ENCODE measurements at regions not wholly inside any gene's neighbourhood (a gene's known extent, or its start where the extent isn't known, plus 50 kb on each side); places are given as distances from the start of the nearest gene placed in this dataset.
A peak's percentile ranks its signal among the peaks of the same experiment; 100 is the strongest.

DNA sequence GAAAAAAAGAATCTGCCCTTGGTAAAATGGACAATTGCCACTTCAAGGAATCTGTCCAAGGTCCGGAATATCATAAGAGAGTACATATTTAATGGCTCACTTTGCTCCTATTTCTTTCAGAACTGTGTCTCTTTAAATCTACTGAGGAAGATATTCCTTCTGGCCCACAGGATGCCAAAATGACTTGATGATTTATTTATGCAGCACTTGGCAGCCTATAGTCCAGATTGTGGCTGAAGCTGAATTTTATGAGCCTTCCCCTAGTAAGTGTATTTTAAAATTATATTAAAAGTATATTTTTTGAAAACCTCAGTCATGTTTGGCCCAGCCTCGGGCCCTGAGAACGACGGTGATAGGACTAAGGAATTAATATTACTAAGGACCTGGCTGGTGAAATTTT is 465.1 kb upstream of the HNRNPA3 start (continued):
- TF ChIP-seq PRDM15 (CRISPR knock-in tag; IDR thresholded peaks at IDR 0.05) (no peak), TEAD1 (CRISPR knock-in tag; IDR thresholded peaks at IDR 0.05) (no peak), ZNF532 (CRISPR knock-in tag; IDR thresholded peaks at IDR 0.05; ENCODE audit: borderline replicate concordance) (no peak)

DNA sequence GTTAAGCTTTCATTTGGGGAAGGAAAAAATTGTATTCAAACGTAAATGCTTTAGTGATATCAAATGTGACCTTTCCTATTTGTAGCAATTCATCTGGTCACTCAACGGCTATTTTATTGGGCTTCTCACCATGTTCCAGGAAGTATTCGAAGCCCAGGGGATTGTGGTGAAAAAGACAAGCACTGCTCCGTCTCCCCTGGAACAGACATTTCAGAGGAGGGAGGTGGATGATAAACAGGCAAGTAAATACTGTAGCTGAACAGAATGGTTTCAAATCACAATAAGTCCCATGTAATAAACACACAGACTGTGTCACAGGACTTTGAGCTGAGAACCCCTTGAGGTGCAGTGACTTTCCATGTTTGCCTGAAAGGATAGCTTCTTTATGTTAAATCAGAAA is 464.7 kb upstream of the HNRNPA3 start:
- H3K27me3 Mint-ChIP-seq (ENCODE audit: low read depth) = no peaks in the 10 kb centered on the region
- 0 out of 2 replicates have a peak overlapping the region, but pooled peaks have one; percentile 29 for H3K27ac Mint-ChIP-seq
- ATAC-seq = no peak
- no peak overlapping the region for H3K4me3 Mint-ChIP-seq
- CTCF ChIA-PET = interaction anchor here (0.9 to 2.3 kb wide), 2 partner anchors 67 to 94 kb away, joined by 3 to 13 read pairs; no protein-coding TSS in a partner anchor
- H3K4me1 Mint-ChIP-seq = peaks cover 81% of the 10 kb centered on the region
- H3K36me3 Mint-ChIP-seq = no peaks in the 10 kb centered on the region
- TF ChIP-seq TEAD4 (CRISPR knock-in tag; IDR thresholded peaks at IDR 0.05) (no peak), NFE2L1 (CRISPR knock-in tag; IDR thresholded peaks at IDR 0.05) (no peak), NR3C1 (CRISPR knock-in tag; conservative IDR thresholded peaks at IDR 0.05; ENCODE audit: low read depth) (no peak), USF2 (CRISPR knock-in tag; IDR thresholded peaks at IDR 0.05) (no peak), GTF2I (CRISPR knock-in tag; conservative IDR thresholded peaks at IDR 0.05) (no peak), RORB (CRISPR knock-in tag; IDR thresholded peaks at IDR 0.05) (no peak), OVOL2 (CRISPR knock-in tag; IDR thresholded peaks at IDR 0.05; ENCODE audit: borderline replicate concordance) (no peak), TCF7 (CRISPR knock-in tag; IDR thresholded peaks at IDR 0.05; ENCODE audit: low read depth) (no peak), CREB1 (CRISPR knock-in tag; IDR thresholded peaks at IDR 0.05) (no peak), ZBTB43 (CRISPR knock-in tag; IDR thresholded peaks at IDR 0.05) (no peak), ZMAT4 (CRISPR knock-in tag; IDR thresholded peaks at IDR 0.05) (no peak), ZNF423 (CRISPR knock-in tag; IDR thresholded peaks at IDR 0.05) (no peak), GABPB1 (CRISPR knock-in tag; IDR thresholded peaks at IDR 0.05) (no peak), FOXJ3 (CRISPR knock-in tag; IDR thresholded peaks at IDR 0.05; ENCODE audit: borderline replicate concordance) (no peak), ERG (CRISPR knock-in tag; IDR thresholded peaks at IDR 0.05) (no peak)
- TF ChIP-seq, protein P1, sequence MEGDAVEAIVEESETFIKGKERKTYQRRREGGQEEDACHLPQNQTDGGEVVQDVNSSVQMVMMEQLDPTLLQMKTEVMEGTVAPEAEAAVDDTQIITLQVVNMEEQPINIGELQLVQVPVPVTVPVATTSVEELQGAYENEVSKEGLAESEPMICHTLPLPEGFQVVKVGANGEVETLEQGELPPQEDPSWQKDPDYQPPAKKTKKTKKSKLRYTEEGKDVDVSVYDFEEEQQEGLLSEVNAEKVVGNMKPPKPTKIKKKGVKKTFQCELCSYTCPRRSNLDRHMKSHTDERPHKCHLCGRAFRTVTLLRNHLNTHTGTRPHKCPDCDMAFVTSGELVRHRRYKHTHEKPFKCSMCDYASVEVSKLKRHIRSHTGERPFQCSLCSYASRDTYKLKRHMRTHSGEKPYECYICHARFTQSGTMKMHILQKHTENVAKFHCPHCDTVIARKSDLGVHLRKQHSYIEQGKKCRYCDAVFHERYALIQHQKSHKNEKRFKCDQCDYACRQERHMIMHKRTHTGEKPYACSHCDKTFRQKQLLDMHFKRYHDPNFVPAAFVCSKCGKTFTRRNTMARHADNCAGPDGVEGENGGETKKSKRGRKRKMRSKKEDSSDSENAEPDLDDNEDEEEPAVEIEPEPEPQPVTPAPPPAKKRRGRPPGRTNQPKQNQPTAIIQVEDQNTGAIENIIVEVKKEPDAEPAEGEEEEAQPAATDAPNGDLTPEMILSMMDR (IDR thresholded peaks at IDR 0.05) = no peak
- POLR2A ChIA-PET = no interaction called here
- no peaks in the 10 kb centered on the region for H3K9me3 Mint-ChIP-seq
- DNase-seq (ENCODE audit: low spot score) = no peak

Measured in WTC11 (cell line).